B cell (primary cell): ENCODE measurements at regions not wholly inside any gene's neighbourhood (a gene's known extent, or its start where the extent isn't known, plus 50 kb on each side); places are given as distances from the start of the nearest gene placed in this dataset.

Experiments
- ATAC-seq: fragments of 200-7000 bp; cut with Tn5 transposase; one replicate; pipeline ENCODE4 v1.10.0; 2021; ENCODE audit warnings: low read depth, mild to moderate bottlenecking, moderate number of reproducible peaks, moderate library complexity
- CTCF ChIA-PET: fragments of 350-600 bp; sonication (Branson Sonifier 250); formaldehyde crosslinking; loops from one replicate; lab custom pipeline; 2021; ENCODE audit warnings: antibody characterized with exemption, inconsistent platforms; lab: Charles Lee
- POLR2A ChIA-PET: fragments of 350-600 bp; sonication (Branson Sonifier 250); formaldehyde crosslinking; loops from one replicate; lab custom pipeline; 2021; ENCODE audit warnings: antibody characterized with exemption; lab: Charles Lee
- DNase-seq: peaks from one replicate; pipeline ENCODE4 v3.0.0; 2013
- H2AFZ ChIP-seq: 2 replicates; pipeline ENCODE4 v1.6.1; 2012; ENCODE audit warnings: mild to moderate bottlenecking, low read depth, low read length; ENCODE audit not compliant: insufficient read depth, poor library complexity, severe bottlenecking
- H3K27ac ChIP-seq, 2 donors: 1 replicate in 1 of 2; 2 replicates in 1 of 2; pipeline ENCODE4 v1.5.1; 2012 to 2013; ENCODE audit warnings: low read length in 2 of 2, mild to moderate bottlenecking in 2 of 2, moderate library complexity in 1 of 2
- H3K27me3 ChIP-seq, 4 experiments: fragments of 200-600 bp in 1 of 4; sonication (generic) in 1 of 4; replicated peaks in 1 of 4; 1 replicate in 2 of 4; 2 replicates in 2 of 4; pipeline versions ENCODE4 v1.6.1 to v1.7.0; 2013 to 2016; ENCODE audit warnings: low read length in 3 of 4, mild to moderate bottlenecking in 2 of 4, mixed read lengths in 1 of 4, moderate library complexity in 1 of 4; ENCODE audit not compliant: insufficient read depth in 4 of 4, control insufficient read depth in 3 of 4; ENCODE audit errors: control extremely low read depth in 1 of 4
- H3K36me3 ChIP-seq, 2 experiments: replicated peaks in 1 of 2; 1 replicate in 1 of 2; 2 replicates in 1 of 2; pipeline versions ENCODE4 v1.6.1 to v1.7.1; 2013; ENCODE audit warnings: low read length in 1 of 2; ENCODE audit not compliant: insufficient read depth in 2 of 2, control insufficient read depth in 1 of 2; ENCODE audit errors: control extremely low read depth in 1 of 2, extremely low read depth in 1 of 2
- H3K4me1 ChIP-seq, 2 donors: fragments of 200-600 bp in 1 of 2; sonication (generic) in 1 of 2; 1 replicate in 1 of 2; 2 replicates in 1 of 2; pipeline versions ENCODE4 v1.5.1 to v1.6.1; 2013 to 2017; ENCODE audit warnings: low read length in 2 of 2; ENCODE audit not compliant: control insufficient read depth in 2 of 2, insufficient read depth in 2 of 2
- H3K4me2 ChIP-seq: replicated peaks from 2 replicates; pipeline ENCODE3; 2012; ENCODE audit warnings: mild to moderate bottlenecking, low read depth, low read length; ENCODE audit not compliant: poor library complexity, severe bottlenecking
- H3K4me3 ChIP-seq, 5 experiments: fragments of 200-600 bp in 1 of 5; sonication (generic) in 1 of 5; 1 replicate in 3 of 5; 2 replicates in 2 of 5; pipeline versions ENCODE4 v1.5.1 to v1.7.0; 2011 to 2016; ENCODE audit warnings: low read length in 4 of 5, mild to moderate bottlenecking in 4 of 5, low read depth in 2 of 5, control low read depth in 1 of 5, moderate library complexity in 1 of 5; ENCODE audit not compliant: insufficient read depth in 1 of 5; ENCODE audit errors: control extremely low read depth in 1 of 5, extremely low read depth in 1 of 5
- H3K79me2 ChIP-seq: fragments of 200-600 bp; sonication (generic); one replicate; pipeline ENCODE4 v1.6.0; 2016; ENCODE audit warnings: low read length; ENCODE audit not compliant: control insufficient read depth, insufficient read depth
- H3K9ac ChIP-seq: fragments of 200-600 bp; sonication (generic); 2 replicates; pipeline ENCODE4 v1.6.1; 2017; ENCODE audit warnings: mild to moderate bottlenecking, low read length, moderate library complexity
- H3K9me3 ChIP-seq, 3 donors: one replicate each; pipeline versions ENCODE4 v1.6.1 to v1.7.1; 2013; ENCODE audit warnings: low read length in 2 of 3; ENCODE audit not compliant: control insufficient read depth in 2 of 3, insufficient read depth in 1 of 3; ENCODE audit errors: control extremely low read depth in 1 of 3
- H4K20me1 ChIP-seq: 2 replicates; pipeline ENCODE4 v1.6.0; 2012; ENCODE audit warnings: mild to moderate bottlenecking, low read length; ENCODE audit not compliant: insufficient read depth, control insufficient read depth, poor library complexity, severe bottlenecking
- H3K27ac Mint-ChIP-seq: one replicate; pipeline ENCODE4 v1.8.0; 2021; ENCODE audit warnings: mixed read lengths
- H3K27me3 Mint-ChIP-seq: one replicate; pipeline ENCODE4 v1.8.0; 2021; ENCODE audit warnings: mixed read lengths
- H3K4me1 Mint-ChIP-seq: one replicate; pipeline ENCODE4 v1.8.0; 2021; ENCODE audit warnings: mixed read lengths
- H3K4me3 Mint-ChIP-seq: one replicate; pipeline ENCODE4 v1.8.0; 2021; ENCODE audit warnings: mixed read lengths
- H3K9me3 Mint-ChIP-seq: one replicate; pipeline ENCODE4 v1.8.0; 2022; ENCODE audit warnings: mixed read lengths; ENCODE audit not compliant: insufficient read depth
- EZH2 ChIP-seq: IDR thresholded peaks from 2 replicates; pipeline ENCODE4 v1.6.1; 2012; ENCODE audit warnings: borderline replicate concordance, low read depth, mild to moderate bottlenecking, moderate library complexity, low read length; ENCODE audit not compliant: insufficient read depth, poor library complexity, severe bottlenecking
- WGBS: methylation state at CpG from one replicate; pipeline ENCODE4 v1.1.5; 2013; ENCODE audit warnings: missing lambda C conversion rate; ENCODE audit not compliant: insufficient coverage; 5-methylcytosine and 5-hydroxymethylcytosine counted together
- intact Hi-C: fragments of 100-400 bp; cut with micrococcal nuclease; formaldehyde crosslinking; loops from one replicate; pipeline ENCODE4 v1.10.0; 2022
- TF ChIP-seq, protein P1 (sequence below): fragments of 200-600 bp; IDR thresholded peaks from one replicate; pipeline ENCODE4 v1.8.0; 2022; ENCODE audit warnings: antibody characterized with exemption, mild to moderate bottlenecking

DNA sequence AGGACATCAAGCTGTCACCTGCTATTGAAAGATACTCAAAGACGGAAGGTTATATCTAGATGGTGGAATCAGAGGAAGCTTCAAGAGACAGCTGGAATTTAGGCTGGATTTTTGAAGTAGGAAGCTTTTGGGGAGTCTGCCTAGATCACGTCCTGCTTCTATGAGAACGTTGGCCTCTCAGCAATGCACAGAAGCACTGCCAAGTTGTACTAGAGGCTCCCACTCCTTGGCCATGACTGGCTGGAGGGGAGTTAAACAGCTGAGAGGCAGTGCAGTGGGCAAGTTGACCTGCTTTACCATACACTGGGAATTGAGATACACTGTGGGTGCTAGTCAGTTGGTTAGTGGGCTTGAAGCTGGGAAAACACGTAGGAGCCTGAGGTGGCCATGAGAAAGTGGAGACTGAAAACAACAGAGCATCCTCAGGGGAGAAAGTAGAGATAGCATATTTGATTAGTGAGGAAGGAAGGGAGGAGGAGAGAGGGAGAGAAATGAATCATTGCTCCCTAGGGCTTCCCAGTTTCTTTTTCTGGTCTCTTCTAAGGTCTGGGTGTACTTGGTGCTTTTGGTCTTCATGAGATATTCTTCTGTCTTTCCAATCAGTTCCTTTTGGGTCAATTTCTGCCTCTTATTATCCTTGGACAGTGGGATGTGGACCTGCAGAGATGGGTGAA, 110.8 kb downstream of the EMP1 start:
- no peak overlapping the region for H3K27ac ChIP-seq
- intact Hi-C loops, result no loop called here

DNA sequence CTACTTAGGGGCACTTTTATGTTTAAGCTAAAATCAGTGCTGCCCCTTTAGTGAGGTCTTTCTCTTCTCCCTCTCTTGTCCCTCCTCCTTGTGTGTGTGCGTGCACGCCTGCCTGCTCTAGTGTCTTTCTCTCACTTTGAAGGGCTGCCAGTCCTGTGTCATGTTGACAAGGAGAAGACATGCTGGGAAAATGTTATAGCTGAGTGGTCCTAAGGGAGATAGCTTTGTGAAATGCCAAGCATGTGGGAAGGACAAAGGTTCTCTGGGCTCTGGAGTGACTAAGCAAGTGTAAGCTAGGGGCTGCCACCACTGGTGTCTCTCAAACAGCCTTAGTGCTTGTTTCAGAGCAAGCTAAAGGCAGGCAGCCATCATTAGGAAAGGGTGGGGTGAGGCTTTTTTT, 108.4 kb downstream of the EMP1 start:
- Histone ChIP-seq H4K20me1 (no peaks in the 10 kb centered on the region), H3K27ac (no peak overlapping the region), H3K36me3 (no peaks in the 10 kb centered on the region), H3K27me3 (peaks cover 0 to 10% (median 0%) of the 10 kb centered on the region in 4 experiments), H2AFZ (no peak overlapping the region), H3K4me1 (no peaks in the 10 kb centered on the region), H3K79me2 (no peaks in the 10 kb centered on the region), H3K9ac (no peak overlapping the region), H3K4me3 (no peak overlapping the region), H3K4me2 (no peak overlapping the region), H3K9me3 (peaks cover 0 to 3% (median 0%) of the 10 kb centered on the region in 3 donors)
- Mint-ChIP-seq H3K27me3 (peaks cover 20% of the 10 kb centered on the region), H3K27ac (no peak overlapping the region), H3K9me3 (peaks cover 2% of the 10 kb centered on the region), H3K4me3 (no peak overlapping the region), H3K4me1 (no peaks in the 10 kb centered on the region)
- DNase-seq, result no peak
- no peak for TF ChIP-seq EZH2
- TF ChIP-seq, protein P1, sequence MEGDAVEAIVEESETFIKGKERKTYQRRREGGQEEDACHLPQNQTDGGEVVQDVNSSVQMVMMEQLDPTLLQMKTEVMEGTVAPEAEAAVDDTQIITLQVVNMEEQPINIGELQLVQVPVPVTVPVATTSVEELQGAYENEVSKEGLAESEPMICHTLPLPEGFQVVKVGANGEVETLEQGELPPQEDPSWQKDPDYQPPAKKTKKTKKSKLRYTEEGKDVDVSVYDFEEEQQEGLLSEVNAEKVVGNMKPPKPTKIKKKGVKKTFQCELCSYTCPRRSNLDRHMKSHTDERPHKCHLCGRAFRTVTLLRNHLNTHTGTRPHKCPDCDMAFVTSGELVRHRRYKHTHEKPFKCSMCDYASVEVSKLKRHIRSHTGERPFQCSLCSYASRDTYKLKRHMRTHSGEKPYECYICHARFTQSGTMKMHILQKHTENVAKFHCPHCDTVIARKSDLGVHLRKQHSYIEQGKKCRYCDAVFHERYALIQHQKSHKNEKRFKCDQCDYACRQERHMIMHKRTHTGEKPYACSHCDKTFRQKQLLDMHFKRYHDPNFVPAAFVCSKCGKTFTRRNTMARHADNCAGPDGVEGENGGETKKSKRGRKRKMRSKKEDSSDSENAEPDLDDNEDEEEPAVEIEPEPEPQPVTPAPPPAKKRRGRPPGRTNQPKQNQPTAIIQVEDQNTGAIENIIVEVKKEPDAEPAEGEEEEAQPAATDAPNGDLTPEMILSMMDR, result no peak
- intact Hi-C loops, result no loop called here
- WGBS, result no CpG with 5 or more reads among the region's 2 CpGs
- ATAC-seq, result no peak
- ChIA-PET POLR2A (no interaction called here), CTCF (no interaction called here)

More for the DNA sequence above, 110.8 kb downstream of the EMP1 start:
- no peak for DNase-seq
- Histone ChIP-seq H3K4me3 (no peak overlapping the region), H3K9ac (no peak overlapping the region), H3K36me3 (no peaks in the 10 kb centered on the region), H3K9me3 (no peaks in the 10 kb centered on the region), H3K79me2 (no peaks in the 10 kb centered on the region), H4K20me1 (no peaks in the 10 kb centered on the region), H3K4me2 (no peak overlapping the region), H3K27me3 (peaks cover 0 to 10% (median 0%) of the 10 kb centered on the region in 4 experiments), H2AFZ (no peak overlapping the region), H3K4me1 (no peaks in the 10 kb centered on the region)
- no peak for ATAC-seq
- H3K4me1 Mint-ChIP-seq, result no peaks in the 10 kb centered on the region
- H3K9me3 Mint-ChIP-seq, result no peaks in the 10 kb centered on the region
- H3K4me3 Mint-ChIP-seq, result no peak overlapping the region
- WGBS, result 77% methylated on average over 4 of the region's 4 CpGs
- TF ChIP-seq, protein P1, result no peak
- TF ChIP-seq EZH2, result no peak
- no peak overlapping the region for H3K27ac Mint-ChIP-seq
- ChIA-PET CTCF (no interaction called here), POLR2A (no interaction called here)
- peaks cover 24% of the 10 kb centered on the region for H3K27me3 Mint-ChIP-seq
